Activated CD4-positive, alpha-beta T cell treated with anti-CD3 and anti-CD28 coated beads, Interleukin-2, Interleukin-6, amounts not matched to agents 100 ng/mL and 50 ng/mL, durations not matched to agents 16 hours and 8 hours (primary cell): ENCODE measurements at regions not wholly inside any gene's neighbourhood (a gene's known extent, or its start where the extent isn't known, plus 50 kb on each side); places are given as distances from the start of the nearest gene placed in this dataset.
"Not testable (repeated sequence)": the region's sequence is repeated elsewhere in the genome, so short reads cannot be mapped to it uniquely, and the experiment has no call there.

Source experiments
- DNase-seq: peaks from one replicate; pipeline ENCODE4 v3.0.0-alpha.2; 2020

DNA sequence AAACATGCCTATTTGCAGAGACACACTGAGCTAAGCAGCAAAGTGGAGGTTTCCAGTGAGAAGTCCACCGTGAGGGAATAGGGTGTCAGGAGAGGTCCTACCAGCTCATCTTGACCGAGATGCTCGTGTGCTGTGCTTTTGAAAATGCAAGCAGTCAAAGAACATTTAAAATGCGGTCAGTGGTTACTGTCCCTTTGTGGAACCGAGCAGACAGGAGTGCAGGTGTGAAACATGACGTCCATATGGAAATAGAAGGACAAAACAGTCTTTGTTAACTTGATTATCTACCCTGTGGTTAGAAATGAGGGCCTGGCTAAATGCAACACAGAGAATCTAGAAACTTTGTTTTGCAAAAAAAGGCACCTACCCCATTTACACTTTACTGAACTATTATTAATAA lies 473.3 kb downstream of the SPATA31A6 start:
- not testable (repeated sequence) for DNase-seq

DNA sequence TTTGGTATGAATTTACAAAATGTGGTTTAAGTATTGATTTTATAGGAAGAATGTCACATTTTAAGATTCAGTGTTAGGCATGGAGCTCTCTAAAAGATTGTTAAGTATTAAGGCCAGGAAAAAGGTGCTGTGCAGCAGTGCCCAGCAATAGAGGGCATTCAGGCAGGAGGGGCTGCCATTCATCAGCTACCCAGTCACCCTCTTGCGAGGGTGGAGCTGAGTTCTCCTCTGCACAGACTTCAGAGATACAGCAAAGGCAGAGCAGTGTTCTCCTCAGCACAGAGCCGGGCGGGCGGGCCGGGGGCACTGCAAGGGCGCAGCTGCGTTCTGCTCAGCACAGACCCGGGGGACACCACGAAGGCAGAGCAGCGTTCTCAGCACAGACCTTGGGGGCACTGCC lies 474.0 kb downstream of the SPATA31A6 start:
- DNase-seq: not testable (repeated sequence)

DNA sequence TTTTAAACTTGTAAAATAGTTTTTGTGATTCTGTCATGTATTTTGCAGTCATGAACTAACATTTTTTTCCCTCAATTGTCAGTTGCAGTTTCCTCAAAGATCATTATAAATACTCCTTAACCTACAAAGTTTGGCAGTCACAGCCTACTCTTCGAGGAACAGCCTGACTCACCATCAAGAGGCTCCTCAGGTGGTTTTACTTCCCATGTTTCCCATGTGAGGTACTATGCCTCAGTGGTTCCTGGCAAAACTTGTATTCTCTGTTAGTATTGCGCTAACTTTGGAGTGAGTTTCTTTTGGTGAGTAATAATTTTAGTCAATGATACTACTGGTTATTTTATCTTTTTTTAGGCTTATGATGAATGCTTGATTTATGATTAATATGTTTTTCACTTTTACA lies 513.7 kb downstream of the SPATA31A6 start:
- not testable (repeated sequence) for DNase-seq

DNA sequence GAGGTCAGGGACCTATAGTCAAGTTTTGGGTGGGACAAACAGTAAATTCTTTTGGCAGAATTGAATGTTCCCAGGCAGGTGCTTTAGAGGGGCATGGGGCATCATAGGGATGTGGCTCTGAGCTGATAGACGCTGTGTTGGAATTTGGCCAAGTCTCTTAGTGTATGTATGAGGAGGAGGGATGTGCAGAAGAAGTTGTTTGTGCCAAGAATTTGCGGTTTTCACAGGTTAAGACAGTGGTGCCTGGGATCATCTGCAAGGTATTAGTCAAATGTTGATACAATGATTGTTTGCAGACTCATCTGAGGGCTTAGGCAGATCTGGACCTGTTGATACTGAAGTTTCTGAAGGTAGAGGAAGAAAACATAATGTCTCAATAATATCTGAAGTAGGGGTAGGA lies 519.4 kb downstream of the SPATA31A6 start:
- DNase-seq: not testable (repeated sequence)

DNA sequence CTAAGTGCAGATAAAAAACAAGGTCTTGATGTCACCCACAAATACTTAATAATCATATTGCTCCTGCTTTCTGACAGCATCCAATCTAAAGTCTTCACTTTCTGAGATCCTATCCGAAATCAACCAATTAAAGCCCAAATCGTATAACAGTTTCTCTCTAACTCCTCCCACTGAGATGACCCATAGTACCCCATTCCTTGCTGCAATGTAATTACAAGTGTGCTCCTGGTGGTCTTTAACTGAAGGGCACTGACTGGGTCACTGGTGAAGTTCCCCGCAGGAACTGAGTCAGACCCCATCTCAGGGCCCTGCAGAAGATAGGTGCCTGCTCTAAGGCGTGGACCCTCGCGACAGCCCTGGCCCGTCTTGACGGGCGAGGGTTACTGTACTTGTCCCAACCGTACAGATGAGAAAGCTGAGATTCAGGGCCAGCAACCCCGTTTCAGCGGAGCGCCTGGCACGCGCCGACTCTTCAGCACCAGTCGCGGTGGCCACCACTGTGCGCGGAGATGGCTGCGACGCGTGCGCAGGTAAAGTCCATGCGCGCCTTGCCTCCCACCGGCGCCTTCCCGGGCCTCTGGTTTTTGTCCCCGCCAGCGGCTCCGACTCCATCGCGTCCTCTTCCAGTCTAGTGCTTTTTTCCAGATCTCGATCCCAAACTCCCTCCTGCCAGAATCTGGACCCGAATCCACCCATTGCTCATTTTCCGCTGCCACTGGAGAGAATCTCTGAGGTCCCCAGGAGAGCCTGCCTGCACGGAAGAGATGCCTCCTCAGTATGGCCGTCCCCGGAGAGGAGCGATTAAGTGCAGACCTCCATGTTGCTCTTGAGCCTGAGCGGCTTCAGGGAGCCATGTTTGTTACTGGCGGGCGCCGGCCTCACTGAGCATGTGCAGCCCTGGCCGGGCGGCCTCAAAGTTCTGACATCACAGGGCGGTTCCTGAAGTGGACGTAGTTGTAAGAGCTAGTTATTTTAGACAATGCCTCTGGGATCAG lies 541.7 kb downstream of the SPATA31A6 start:
- peak; percentile 32 for DNase-seq

DNA sequence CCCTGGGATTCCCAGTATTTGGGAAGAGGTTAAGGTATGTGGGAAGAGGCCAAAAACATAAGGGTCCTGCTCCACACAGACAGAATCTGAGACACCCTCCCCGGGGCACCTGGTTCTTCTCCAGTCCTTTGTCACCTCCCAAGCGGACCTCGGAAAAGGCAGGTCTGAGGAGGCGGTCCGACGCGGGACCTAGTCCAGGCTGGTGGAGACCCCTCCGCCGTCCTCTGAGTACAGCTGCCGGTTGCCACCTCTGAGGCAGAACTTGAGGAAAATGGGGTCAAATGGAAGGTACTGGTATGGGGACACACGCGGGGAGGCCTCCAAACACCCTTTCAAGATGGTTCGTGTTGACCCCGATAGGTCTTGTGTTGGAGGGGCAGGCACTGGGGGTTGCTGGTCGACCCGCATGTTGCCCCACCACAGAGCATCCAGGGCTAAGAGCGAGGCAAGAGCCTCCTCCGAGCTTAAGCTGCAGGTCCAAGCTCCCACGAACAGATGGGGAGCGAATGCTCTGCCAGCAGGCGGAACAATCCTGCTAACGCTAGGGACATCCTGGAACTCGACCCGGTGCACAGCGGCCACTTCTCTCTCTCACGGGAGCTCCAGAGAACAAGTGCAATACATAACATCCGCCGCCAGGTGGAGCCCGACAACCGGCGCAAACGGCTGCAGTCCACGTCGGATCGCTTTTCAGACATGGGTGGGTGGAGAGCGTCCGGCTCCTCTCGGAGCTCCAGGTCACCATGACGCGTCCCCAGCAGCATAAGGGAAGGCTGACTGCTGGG lies 559.8 kb downstream of the SPATA31A6 start:
- DNase-seq: peak; percentile 79

DNA sequence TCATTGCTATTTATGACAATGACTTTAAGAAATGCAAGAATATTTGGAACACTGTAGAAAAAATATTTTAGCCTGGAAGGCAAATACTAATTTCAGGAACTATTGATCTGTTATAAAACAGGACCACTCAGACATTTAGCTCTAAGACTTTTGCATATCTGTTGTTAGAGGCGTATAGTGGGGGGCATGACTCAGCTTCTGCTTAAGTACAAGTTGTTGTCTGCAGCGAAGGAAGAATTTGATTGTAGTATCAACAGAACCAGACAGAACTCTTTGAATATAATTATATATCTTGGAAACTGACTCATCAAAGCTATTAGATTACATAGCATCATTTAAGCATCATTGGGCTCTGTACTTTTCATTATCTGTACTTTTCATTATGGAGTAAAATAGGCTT lies 573.8 kb downstream of the SPATA31A6 start:
- not testable (repeated sequence) for DNase-seq

DNA sequence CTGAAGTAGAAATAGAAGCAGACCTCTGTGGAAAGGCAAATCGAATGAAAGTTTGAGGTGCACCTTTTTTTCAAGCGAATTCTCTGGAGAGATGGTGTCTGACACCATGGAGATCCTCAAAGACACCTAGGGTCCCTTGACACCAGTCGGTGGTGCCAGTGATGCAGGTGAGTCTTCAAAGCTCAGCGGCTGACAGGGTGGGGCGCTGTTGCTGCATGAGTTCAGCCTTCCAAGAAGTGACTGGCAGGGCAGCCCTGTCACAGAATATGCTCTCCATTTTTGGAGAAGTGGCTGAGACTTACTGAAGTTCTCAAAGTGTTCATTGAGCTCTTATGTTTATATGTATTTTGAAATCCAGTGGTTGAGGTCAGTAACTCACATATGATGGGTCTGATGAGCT lies 575.9 kb downstream of the SPATA31A6 start:
- DNase-seq: peak; percentile 29

DNA sequence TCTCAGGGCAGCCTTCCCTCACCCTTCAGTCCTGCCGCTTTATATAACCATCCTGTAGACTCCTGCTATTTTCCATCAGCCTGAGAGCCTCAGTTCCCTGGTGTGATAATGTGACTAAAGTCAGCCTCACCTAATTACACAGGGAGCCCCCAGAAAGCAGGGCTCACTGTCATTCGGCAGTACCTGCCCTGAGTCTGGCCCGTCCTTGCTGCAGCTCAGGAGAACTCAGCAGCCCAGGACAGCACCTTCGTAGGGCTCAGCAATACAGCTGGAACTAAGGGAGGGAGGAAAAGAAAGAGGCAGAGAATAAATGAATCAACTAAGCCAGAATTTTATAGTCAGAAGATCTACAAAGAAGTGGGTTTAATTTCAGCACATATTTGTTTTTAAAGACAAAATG lies 598.7 kb downstream of the SPATA31A6 start:
- not testable (repeated sequence) for DNase-seq

DNA sequence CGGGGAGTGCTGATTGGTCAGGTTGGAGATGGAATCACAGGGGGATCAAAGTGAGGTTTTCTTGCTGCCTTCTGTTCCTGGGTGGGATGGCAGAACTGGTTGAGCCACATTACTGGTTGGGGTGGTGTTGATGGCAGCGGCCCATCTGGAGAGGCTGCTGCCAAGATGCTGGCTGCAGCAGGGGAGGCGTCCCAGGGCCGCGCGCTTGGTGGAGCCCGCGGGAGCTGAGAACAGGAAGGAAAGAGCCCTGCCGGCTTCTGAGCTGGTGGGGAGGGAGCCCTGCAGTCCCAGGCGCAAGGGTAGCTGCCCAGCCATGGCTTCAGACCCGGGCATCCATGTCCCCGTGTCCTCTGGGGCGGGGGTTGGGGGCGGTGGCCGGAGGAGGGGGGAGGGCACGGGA lies 609.3 kb downstream of the SPATA31A6 start:
- DNase-seq: not testable (repeated sequence)

DNA sequence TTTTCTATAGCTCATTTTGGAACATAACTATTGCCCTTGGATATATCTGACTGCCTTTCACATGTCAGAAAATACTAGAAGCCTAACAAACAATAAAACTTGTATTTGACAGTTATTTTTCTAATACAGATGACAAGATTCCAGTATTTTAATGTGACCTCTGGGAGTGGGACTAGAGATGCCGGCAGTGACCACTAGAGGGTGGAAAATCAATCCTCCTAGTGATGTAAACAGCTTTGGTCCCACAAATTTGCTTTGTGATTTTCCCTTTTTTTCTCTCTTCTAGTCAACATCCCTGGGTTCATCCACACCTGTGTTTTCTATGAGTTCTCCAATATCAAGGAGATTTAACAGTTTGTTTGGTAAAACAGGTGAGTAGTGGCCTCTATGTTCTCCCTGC lies 615.1 kb downstream of the SPATA31A6 start:
- DNase-seq: not testable (repeated sequence)

DNA sequence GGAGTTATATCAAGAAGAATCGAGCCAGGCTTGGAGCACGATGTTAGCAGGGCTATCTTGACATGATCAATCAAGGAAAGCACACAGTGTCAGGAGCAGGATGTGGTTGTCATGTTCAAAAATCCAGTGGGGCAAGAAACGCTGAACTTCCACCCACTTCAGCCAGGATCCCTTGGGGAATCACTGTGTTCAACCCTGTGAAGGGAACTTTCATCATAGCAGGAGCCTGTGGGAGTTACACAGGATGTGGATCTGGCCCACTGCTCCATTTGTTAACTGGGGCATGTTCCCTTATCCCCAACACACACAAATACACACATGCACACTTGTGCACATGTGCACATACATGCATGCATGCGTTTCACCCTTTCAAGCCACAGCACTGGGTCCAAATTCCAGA lies 619.3 kb downstream of the SPATA31A6 start:
- DNase-seq: not testable (repeated sequence)

DNA sequence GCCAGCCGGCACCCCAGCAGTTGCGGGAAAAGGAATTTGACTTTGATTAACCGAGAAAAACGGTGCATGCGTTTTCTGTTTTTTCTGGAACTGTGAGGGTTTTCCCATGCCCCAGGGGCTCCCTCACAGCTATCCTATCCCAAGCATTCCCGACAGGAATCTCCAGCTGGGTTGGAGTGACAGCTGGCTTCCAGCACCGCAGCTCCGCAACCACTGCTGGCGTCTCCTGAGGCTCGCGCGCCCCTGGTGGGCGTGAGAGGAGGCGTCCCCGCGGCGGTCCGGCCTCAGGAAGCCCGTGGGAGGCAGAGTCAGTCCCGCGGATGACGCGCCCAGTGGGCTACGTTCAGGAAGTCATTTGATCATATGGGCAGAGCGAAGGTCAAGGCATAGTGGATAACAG lies 623.2 kb downstream of the SPATA31A6 start:
- DNase-seq: not testable (repeated sequence)

DNA sequence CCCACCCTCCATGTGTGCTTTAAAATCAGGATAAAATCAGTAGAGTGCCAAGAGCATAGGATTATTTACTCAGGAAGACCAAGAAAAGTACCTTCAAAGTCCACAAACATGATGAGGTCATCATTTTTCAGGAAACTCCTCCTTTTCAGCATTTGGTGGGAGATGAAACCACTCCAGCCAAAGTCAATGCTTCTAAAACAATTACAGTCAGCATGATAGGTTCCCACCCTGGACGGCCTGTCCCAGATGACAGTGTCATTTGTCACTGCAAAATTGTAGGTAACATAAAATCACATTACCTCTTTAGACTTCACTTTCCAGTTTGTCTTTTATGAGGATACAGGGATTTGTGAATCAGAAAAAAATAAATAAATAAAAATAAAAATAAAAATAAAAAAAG lies 638.0 kb downstream of the SPATA31A6 start:
- DNase-seq: not testable (repeated sequence)

DNA sequence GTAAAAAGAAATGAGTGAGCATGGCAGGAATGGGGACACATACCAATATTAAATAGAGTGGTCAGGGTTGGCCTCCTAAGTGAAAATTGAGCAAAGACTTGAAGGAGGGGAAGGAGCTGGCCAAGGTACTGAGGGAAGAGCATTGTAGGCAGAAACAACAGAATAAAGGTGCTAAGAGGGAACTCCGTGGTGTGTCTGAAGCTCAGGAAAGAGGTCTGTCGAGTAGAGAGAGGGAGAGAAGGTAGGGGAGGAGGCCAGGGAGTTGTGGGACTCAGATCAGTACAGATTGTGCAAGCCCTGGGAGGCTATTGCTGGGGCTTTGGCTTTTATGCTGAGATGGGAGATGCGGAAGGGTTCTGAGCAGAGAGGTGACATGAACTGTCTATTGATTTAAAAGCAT lies 664.7 kb downstream of the SPATA31A6 start:
- not testable (repeated sequence) for DNase-seq

DNA sequence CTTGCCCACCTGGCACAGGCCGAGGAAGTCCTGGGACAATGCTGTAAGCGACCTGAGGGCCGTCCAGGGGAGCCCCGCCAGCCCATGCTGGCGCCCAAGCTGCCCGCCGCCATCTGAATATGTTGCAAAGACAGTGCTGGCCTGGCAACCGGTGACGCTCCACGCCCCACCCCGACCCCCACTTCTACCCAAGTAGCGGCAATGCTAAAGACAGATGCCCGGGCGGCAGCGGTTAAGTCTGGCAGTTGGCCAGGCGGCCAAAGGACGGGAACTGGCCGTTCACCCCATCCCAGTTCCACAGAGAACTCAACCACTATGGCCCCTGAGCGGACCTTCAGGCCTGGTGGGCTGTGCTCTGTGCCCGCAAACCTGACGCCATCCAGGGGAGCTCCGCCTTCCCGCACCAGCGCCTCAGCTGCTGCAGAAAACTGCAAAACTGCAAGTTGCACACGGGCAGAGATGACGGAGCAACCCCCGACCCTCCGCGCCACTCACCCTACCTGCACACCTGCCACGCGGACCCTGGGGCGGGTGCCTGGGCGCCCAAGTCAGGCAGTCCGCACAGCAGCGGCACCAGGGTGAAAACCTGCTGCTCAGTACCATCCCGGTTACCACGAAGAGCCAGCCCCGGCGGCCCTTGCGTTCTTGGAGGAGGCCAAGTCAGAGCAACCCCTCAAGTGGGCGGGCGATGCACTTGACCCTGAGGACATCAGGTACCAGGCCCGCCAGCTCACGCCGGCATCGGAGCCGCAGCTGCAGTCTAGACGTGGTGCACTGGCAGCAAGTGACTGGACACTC lies 667.6 kb downstream of the SPATA31A6 start:
- not testable (repeated sequence) for DNase-seq

DNA sequence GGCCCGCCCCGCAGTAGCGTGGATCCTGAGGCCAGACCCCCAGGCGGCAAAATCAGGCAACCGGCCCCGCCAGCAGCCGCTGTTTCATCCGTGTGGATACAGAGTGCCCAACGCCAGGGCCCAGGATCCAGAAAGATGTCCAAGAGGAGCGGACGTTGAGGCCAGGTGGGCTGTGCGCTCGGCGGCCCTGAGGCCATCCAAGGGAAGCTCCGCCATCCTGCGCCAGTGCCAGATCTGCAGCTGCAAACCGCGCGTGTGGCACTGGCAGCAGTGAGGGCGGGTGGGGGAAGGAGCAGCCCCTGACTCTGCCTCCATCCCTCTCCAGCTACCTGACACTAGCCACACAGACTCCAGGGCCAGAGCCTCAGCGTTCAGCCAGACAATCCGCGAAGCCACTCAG lies 668.2 kb downstream of the SPATA31A6 start:
- not testable (repeated sequence) for DNase-seq

DNA sequence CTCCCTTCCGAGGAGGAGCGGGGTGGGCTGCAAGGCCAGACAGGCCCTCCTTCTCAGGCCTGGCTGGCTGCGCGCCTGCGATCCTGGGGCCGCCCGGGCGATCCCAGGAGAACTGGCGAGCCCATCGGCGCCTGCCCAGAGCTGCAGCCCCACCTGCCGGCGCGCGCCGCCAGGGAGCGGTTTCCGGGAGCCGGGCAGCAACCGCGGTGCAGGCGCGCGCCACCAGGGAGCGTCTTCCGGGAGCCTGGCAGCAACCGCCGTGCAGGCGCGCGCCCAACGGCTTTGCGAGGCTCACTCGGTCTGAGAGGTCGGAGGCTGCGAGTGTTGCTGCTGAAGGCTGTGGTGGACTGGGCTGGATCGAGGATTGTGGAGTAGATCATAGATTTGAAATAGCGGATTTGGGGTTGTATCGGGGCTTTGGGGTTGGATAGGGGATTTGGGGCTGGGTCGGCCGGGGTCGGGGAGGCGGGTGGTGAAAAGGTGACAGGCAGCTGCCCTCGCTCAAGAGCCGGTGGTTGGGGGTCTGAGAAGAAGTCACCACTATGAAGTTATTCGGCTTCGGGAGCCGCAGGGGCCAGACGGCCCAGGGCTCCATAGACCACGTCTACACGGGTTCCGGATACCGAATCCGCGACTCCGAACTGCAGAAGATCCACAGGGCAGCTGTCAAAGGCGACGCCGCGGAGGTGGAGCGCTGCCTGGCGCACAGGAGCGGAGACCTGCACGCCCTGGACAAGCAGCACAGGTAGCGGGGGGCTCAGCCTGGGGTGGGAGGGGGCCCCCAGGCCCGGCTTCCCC lies 668.9 kb downstream of the SPATA31A6 start:
- peak; percentile 64 for DNase-seq

DNA sequence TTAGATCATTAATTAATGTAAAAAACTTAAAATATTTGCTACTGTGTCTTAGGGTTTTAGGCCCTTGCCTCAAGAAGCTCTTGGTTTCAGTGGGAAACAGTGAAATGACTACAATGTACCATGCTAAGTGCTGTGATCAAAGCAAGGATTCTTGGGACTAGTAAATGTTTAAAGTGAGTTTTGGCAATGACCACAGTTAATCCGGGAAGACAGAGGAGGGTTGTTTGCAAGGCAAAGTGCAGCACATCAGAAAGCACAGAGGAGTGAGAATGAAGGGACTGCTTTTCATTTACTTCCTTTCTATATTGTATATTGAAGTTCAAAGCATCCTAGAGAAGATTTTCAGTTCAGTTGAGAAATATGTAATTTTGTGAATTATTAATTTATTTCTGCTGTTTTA lies 676.7 kb downstream of the SPATA31A6 start:
- not testable (repeated sequence) for DNase-seq

DNA sequence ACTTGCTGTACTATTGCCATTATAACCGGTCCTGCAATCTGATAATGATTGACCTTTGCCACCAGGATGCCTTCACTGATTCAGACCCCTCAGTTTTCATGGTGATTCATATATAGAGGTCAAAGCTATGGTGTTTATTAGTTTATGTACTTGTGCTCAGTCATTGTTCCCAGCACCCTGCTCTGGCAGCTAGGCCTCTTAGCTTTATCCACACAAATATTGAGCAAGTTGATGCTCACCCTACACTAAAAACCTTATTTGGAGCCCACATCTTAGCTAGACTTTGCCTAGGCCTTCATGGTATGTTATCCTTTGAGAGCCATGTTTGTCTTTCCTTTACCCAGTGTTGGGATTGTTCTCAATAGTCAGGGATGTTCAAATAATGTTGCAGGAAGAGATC lies 679.0 kb downstream of the SPATA31A6 start:
- not testable (repeated sequence) for DNase-seq
